ENCODE measurements at regions not wholly inside any gene's neighbourhood (a gene's known extent, or its start where the extent isn't known, plus 50 kb on each side); places are given as distances from the start of the nearest gene placed in this dataset.
"Not testable (repeated sequence)": the region's sequence is repeated elsewhere in the genome, so short reads cannot be mapped to it uniquely, and the experiment has no call there.

DNA sequence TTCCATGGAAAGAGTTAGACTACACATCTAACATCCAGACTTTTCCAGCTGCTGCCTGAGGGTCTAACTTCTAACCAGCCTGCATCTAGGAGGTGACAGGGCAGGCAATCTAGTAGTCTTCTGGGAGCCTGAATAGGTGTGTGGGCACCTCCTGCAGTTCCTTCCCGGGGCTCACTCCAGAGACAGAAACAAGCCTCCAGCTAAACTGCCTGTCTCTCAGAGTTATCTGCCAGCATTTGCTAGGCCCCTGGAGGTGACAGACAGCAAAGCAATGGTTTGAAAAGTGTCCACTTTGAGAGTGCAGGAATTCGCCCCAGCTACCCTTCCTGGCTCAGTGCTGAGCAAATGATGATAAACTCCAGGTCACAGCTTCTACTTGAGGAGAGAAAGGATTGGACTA lies 240.5 kb upstream of the PRSS16 start:
- Histone ChIP-seq H3K9ac (ENCODE audit: low read length in 3 of 3) (no peak overlapping the region), H3K9me3 (ENCODE audit: control insufficient read depth in 2 of 3, insufficient read depth in 1 of 3, low read length in 3 of 3) (peaks cover 0 to 4% (median 0%) of the 10 kb centered on the region in 3 donors), H3K4me3 (ENCODE audit: low read length in 3 of 3) (no peak overlapping the region), H3K36me3 (ENCODE audit: control insufficient read depth in 2 of 3, insufficient read depth in 3 of 3, low read length in 3 of 3) (no peaks in the 10 kb centered on the region), H3K27me3 (ENCODE audit: control insufficient read depth, insufficient read depth, low read length) (no peaks in the 10 kb centered on the region), H3K27ac (ENCODE audit: low read depth in 2 of 2, low read length in 2 of 2) (no peak overlapping the region), H3K4me1 (ENCODE audit: control insufficient read depth in 2 of 3, insufficient read depth in 2 of 3, low read depth in 1 of 3, low read length in 3 of 3) (no peaks in the 10 kb centered on the region)
- intact Hi-C loops (cut with DNase I) = no loop called here
- no peak for FAIRE-seq
- no peak for DNase-seq
- TF ChIP-seq, protein P1, sequence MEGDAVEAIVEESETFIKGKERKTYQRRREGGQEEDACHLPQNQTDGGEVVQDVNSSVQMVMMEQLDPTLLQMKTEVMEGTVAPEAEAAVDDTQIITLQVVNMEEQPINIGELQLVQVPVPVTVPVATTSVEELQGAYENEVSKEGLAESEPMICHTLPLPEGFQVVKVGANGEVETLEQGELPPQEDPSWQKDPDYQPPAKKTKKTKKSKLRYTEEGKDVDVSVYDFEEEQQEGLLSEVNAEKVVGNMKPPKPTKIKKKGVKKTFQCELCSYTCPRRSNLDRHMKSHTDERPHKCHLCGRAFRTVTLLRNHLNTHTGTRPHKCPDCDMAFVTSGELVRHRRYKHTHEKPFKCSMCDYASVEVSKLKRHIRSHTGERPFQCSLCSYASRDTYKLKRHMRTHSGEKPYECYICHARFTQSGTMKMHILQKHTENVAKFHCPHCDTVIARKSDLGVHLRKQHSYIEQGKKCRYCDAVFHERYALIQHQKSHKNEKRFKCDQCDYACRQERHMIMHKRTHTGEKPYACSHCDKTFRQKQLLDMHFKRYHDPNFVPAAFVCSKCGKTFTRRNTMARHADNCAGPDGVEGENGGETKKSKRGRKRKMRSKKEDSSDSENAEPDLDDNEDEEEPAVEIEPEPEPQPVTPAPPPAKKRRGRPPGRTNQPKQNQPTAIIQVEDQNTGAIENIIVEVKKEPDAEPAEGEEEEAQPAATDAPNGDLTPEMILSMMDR (IDR thresholded peaks at IDR 0.05; ENCODE audit: borderline replicate concordance, extremely low read depth, insufficient read depth) = no peak

DNA sequence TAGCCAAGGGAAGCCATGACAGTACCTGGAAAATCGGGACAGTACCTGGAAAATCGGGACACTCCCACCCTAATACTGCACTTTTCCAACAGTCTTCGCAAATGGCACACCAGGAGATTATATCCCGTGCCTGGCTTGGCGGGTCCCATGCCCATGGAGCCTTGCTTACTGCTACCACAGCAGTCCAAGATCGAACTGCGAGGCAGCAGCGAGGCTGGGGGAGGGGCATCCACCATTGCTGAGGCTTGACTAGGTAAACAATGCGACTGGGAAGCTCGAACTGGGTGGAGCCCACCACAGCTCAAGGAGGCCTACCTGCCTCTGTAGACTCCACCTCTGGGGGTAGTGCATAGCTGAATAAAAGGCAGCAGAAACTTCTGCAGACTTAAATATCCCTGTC lies 238.9 kb upstream of the PRSS16 start:
- FAIRE-seq; H3K27ac ChIP-seq (ENCODE audit: low read depth in 2 of 2, low read length in 2 of 2); H3K9me3 ChIP-seq (ENCODE audit: control insufficient read depth in 2 of 3, insufficient read depth in 1 of 3, low read length in 3 of 3); H3K4me3 ChIP-seq (ENCODE audit: low read length in 3 of 3); H3K4me1 ChIP-seq (ENCODE audit: control insufficient read depth in 2 of 3, insufficient read depth in 2 of 3, low read depth in 1 of 3, low read length in 3 of 3); H3K36me3 ChIP-seq (ENCODE audit: control insufficient read depth in 2 of 3, insufficient read depth in 3 of 3, low read length in 3 of 3); H3K27me3 ChIP-seq (ENCODE audit: control insufficient read depth, insufficient read depth, low read length); H3K9ac ChIP-seq (ENCODE audit: low read length in 3 of 3); intact Hi-C loops (cut with DNase I): not testable (repeated sequence)
- peak in 1 of 5 donors; percentile 51 for DNase-seq

DNA sequence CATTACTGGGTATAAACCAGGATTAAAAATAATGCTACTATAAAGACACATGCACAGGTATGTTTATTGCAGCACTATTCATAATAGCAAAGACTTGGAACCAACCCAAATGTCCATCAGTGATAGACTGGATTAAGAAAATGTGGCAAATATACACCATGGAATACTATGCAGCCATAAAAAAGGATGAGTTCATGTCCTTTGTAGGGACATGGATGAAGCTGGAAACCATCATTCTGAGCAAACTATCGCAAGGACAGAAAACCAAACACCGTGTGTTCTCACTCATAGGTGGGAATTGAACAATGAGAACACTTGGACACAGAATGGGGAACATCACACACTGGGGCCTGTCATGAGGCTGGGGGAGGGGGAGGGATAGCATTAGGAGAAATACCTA lies 233.4 kb upstream of the PRSS16 start:
- H3K27ac ChIP-seq (ENCODE audit: low read depth in 2 of 2, low read length in 2 of 2); H3K9me3 ChIP-seq (ENCODE audit: control insufficient read depth in 2 of 3, insufficient read depth in 1 of 3, low read length in 3 of 3); H3K4me3 ChIP-seq (ENCODE audit: low read length in 3 of 3); H3K36me3 ChIP-seq (ENCODE audit: control insufficient read depth in 2 of 3, insufficient read depth in 3 of 3, low read length in 3 of 3); intact Hi-C loops (cut with DNase I); H3K9ac ChIP-seq (ENCODE audit: low read length in 3 of 3); H3K27me3 ChIP-seq (ENCODE audit: control insufficient read depth, insufficient read depth, low read length); FAIRE-seq; DNase-seq; H3K4me1 ChIP-seq (ENCODE audit: control insufficient read depth in 2 of 3, insufficient read depth in 2 of 3, low read depth in 1 of 3, low read length in 3 of 3): not testable (repeated sequence)

DNA sequence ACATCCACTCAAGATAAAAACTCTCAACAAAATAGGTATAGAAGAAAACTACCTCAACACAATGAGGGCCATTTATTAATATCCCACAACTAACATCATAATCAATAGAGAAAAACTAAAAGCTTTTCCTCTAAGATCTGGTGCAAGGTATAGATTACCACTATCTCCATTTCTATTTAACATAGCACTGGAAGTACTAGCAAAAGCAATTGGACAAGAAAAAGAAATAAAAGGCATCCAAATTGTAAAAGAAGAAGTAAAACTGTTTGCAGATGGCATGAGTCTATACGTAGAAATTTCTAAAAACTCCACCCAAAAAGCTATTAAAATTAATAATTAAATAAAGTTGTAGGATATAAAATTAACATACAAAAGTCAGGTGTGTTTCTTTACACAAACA lies 230.8 kb upstream of the PRSS16 start:
- intact Hi-C loops (cut with DNase I) = no loop called here
- H3K9me3 ChIP-seq (ENCODE audit: control insufficient read depth in 2 of 3, insufficient read depth in 1 of 3, low read length in 3 of 3) = peaks cover 0 to 8% (median 0%) of the 10 kb centered on the region in 3 donors
- H3K4me3 ChIP-seq (ENCODE audit: low read length in 3 of 3) = no peak overlapping the region
- no peaks in the 10 kb centered on the region for H3K27me3 ChIP-seq (ENCODE audit: control insufficient read depth, insufficient read depth, low read length)
- H3K9ac ChIP-seq (ENCODE audit: low read length in 3 of 3) = no peak overlapping the region
- no peak overlapping the region for H3K27ac ChIP-seq (ENCODE audit: low read depth in 2 of 2, low read length in 2 of 2)
- TF ChIP-seq, protein P1 (IDR thresholded peaks at IDR 0.05; ENCODE audit: borderline replicate concordance, extremely low read depth, insufficient read depth) = no peak
- DNase-seq (no peak), FAIRE-seq (no peak)
- H3K4me1 ChIP-seq (ENCODE audit: control insufficient read depth in 2 of 3, insufficient read depth in 2 of 3, low read depth in 1 of 3, low read length in 3 of 3) = peaks cover 0 to 3% (median 0%) of the 10 kb centered on the region in 3 donors
- H3K36me3 ChIP-seq (ENCODE audit: control insufficient read depth in 2 of 3, insufficient read depth in 3 of 3, low read length in 3 of 3) = no peaks in the 10 kb centered on the region

DNA sequence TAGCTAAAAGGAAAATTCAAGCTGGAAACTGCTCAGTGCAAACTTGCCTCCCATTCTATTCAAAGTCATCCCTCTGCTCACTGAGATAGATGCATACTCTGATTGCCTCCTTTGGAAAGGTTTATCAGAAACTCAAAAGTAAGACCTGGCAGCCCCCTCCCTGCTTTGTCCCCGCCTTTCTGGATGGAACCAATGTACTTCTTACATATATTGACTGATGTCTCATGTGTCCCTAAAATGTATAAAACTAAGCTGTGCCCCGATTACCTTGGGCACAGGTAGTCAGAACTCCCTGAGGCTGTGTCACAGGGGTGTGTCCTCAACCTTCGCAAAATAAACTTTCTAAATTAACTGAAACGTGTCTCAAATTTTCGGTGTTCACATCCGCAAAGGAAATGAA lies 229.1 kb upstream of the PRSS16 start:
- H3K9ac ChIP-seq (ENCODE audit: low read length in 3 of 3); H3K4me3 ChIP-seq (ENCODE audit: low read length in 3 of 3); H3K27ac ChIP-seq (ENCODE audit: low read depth in 2 of 2, low read length in 2 of 2); DNase-seq; H3K27me3 ChIP-seq (ENCODE audit: control insufficient read depth, insufficient read depth, low read length); FAIRE-seq; H3K36me3 ChIP-seq (ENCODE audit: control insufficient read depth in 2 of 3, insufficient read depth in 3 of 3, low read length in 3 of 3); H3K4me1 ChIP-seq (ENCODE audit: control insufficient read depth in 2 of 3, insufficient read depth in 2 of 3, low read depth in 1 of 3, low read length in 3 of 3); H3K9me3 ChIP-seq (ENCODE audit: control insufficient read depth in 2 of 3, insufficient read depth in 1 of 3, low read length in 3 of 3); intact Hi-C loops (cut with DNase I): not testable (repeated sequence)
